NOMO-1 (cell line): ENCODE measurements at regions not wholly inside any gene's neighbourhood (a gene's known extent, or its start where the extent isn't known, plus 50 kb on each side); places are given as distances from the start of the nearest gene placed in this dataset.

Experiments used
- DNase-seq, 2 experiments: peaks; one replicate each; lab custom pipeline; 2025; ENCODE audit not compliant: unreplicated experiment in 2 of 2; lab: John Stamatoyannopoulos, UW

- no peak for DNase-seq
Observed at GRCh38 chr3:66672830-66673229, 172.0 kb upstream of the LRIG1 start.

- DNase-seq, result no peak
Observed at GRCh38 chr3:66673293-66673692, 172.5 kb upstream of the LRIG1 start.

GRCh38 chr3:66675366-66675765 is 174.5 kb upstream of the LRIG1 start:
- DNase-seq, result no peak

GRCh38 chr3:66692042-66692765 is 191.4 kb upstream of the LRIG1 start:
- DNase-seq, result no peak

GRCh38 chr3:66692766-66693150 is 191.9 kb upstream of the LRIG1 start:
- no peak for DNase-seq

GRCh38 chr3:66693461-66694031 is 192.7 kb upstream of the LRIG1 start:
- DNase-seq, result no peak

- no peak for DNase-seq
Observed at GRCh38 chr3:66702126-66702525, 201.3 kb upstream of the LRIG1 start.

GRCh38 chr3:66703501-66703900 is 202.7 kb upstream of the LRIG1 start:
- peak; percentile 70 to 83 for DNase-seq

- DNase-seq, result no peak
Observed at GRCh38 chr3:66705076-66705475, 204.3 kb upstream of the LRIG1 start.

- DNase-seq, result no peak
Observed at GRCh38 chr3:66706890-66707289, 206.1 kb upstream of the LRIG1 start.

GRCh38 chr3:66709532-66709931 is 208.7 kb upstream of the LRIG1 start:
- DNase-seq, result no peak

- no peak for DNase-seq
Observed at GRCh38 chr3:66712210-66712609, 211.4 kb upstream of the LRIG1 start.

GRCh38 chr3:66713921-66714320 is 213.1 kb upstream of the LRIG1 start:
- no peak for DNase-seq

GRCh38 chr3:66715806-66716205 is 215.0 kb upstream of the LRIG1 start:
- no peak for DNase-seq

GRCh38 chr3:66717806-66718205 is 217.0 kb upstream of the LRIG1 start:
- no peak for DNase-seq

- no peak for DNase-seq
Observed at GRCh38 chr3:66719796-66720356, 219.1 kb upstream of the LRIG1 start.

- DNase-seq, result no peak
Observed at GRCh38 chr3:66720508-66720907, 219.7 kb upstream of the LRIG1 start.

GRCh38 chr3:66722675-66723074 is 221.9 kb upstream of the LRIG1 start:
- DNase-seq, result no peak

- peak; percentile 2 to 38 for DNase-seq
Observed at GRCh38 chr3:66723231-66723630, 222.4 kb upstream of the LRIG1 start.

- DNase-seq, result no peak
Observed at GRCh38 chr3:66729687-66730393, 229.0 kb upstream of the LRIG1 start.

- DNase-seq, result no peak
Observed at GRCh38 chr3:66738625-66739365, 238.0 kb upstream of the LRIG1 start.
